SIG-M5 (cell line): ENCODE measurements at regions not wholly inside any gene's neighbourhood (a gene's known extent, or its start where the extent isn't known, plus 50 kb on each side); places are given as distances from the start of the nearest gene placed in this dataset.
"Not testable (repeated sequence)": the region's sequence is repeated elsewhere in the genome, so short reads cannot be mapped to it uniquely, and the experiment has no call there.

ENCODE experiments used
- DNase-seq: peaks from one replicate; lab custom pipeline; 2025; lab: John Stamatoyannopoulos, UW

- DNase-seq = no peak
These were observed 1239.1 kb downstream of the CDH12 start for GRCh38 chr5:21613971-21614488.

- no peak for DNase-seq
These were observed 1249.3 kb downstream of the CDH12 start for GRCh38 chr5:21603796-21604195.

GRCh38 chr5:21594566-21594965, 1258.6 kb downstream of the CDH12 start:
- DNase-seq = no peak

- no peak for DNase-seq
These were observed 1259.9 kb downstream of the CDH12 start for GRCh38 chr5:21593261-21593660.

GRCh38 chr5:21581508-21581907, 1271.6 kb downstream of the CDH12 start:
- DNase-seq = no peak

- no peak for DNase-seq
These were observed 1278.2 kb downstream of the CDH12 start for GRCh38 chr5:21574961-21575360.

- no peak for DNase-seq
These were observed 1278.7 kb downstream of the CDH12 start for GRCh38 chr5:21574438-21574837.

GRCh38 chr5:21573416-21574314, 1279.5 kb downstream of the CDH12 start:
- no peak for DNase-seq

GRCh38 chr5:21571196-21571595, 1281.9 kb downstream of the CDH12 start:
- DNase-seq = not testable (repeated sequence)

GRCh38 chr5:21559109-21559508, 1294.0 kb downstream of the CDH12 start:
- DNase-seq = not testable (repeated sequence)

GRCh38 chr5:21552263-21552662, 1300.9 kb downstream of the CDH12 start:
- not testable (repeated sequence) for DNase-seq

GRCh38 chr5:21550916-21551315, 1302.2 kb downstream of the CDH12 start:
- not testable (repeated sequence) for DNase-seq

GRCh38 chr5:21547656-21548055, 1305.5 kb downstream of the CDH12 start:
- DNase-seq = not testable (repeated sequence)

- DNase-seq = not testable (repeated sequence)
These were observed 1318.0 kb downstream of the CDH12 start for GRCh38 chr5:21535114-21535513.

GRCh38 chr5:21521157-21521556, 1332.0 kb downstream of the CDH12 start:
- not testable (repeated sequence) for DNase-seq

GRCh38 chr5:21496926-21497325, 1356.2 kb downstream of the CDH12 start:
- DNase-seq = not testable (repeated sequence)

- not testable (repeated sequence) for DNase-seq
These were observed 1357.1 kb downstream of the CDH12 start for GRCh38 chr5:21496056-21496455.

GRCh38 chr5:21495235-21495634, 1357.9 kb downstream of the CDH12 start:
- DNase-seq = not testable (repeated sequence)

- DNase-seq = not testable (repeated sequence)
These were observed 1359.1 kb downstream of the CDH12 start for GRCh38 chr5:21494033-21494432.

- not testable (repeated sequence) for DNase-seq
These were observed 1362.0 kb downstream of the CDH12 start for GRCh38 chr5:21491182-21491581.

GRCh38 chr5:21488828-21489227, 1364.3 kb downstream of the CDH12 start:
- DNase-seq = not testable (repeated sequence)

- DNase-seq = not testable (repeated sequence)
These were observed 1367.6 kb downstream of the CDH12 start for GRCh38 chr5:21485458-21486000.

GRCh38 chr5:21484498-21484889, 1368.7 kb downstream of the CDH12 start:
- not testable (repeated sequence) for DNase-seq
